Activated T-cell treated with anti-CD3 and anti-CD28 coated beads, Interleukin-2, amount 50 U/mL, for 24 hours (primary cell): ENCODE measurements at regions not wholly inside any gene's neighbourhood (a gene's known extent, or its start where the extent isn't known, plus 50 kb on each side); places are given as distances from the start of the nearest gene placed in this dataset.
"Not testable (repeated sequence)": the region's sequence is repeated elsewhere in the genome, so short reads cannot be mapped to it uniquely, and the experiment has no call there.

Source experiments
- DNase-seq: peaks from one replicate; pipeline ENCODE4 v3.0.0-alpha.2; 2020
- H3K27ac Mint-ChIP-seq: 2 replicates; pipeline ENCODE4 v1.8.0; 2020; ENCODE audit warnings: mild to moderate bottlenecking, mixed read lengths
- H3K27me3 Mint-ChIP-seq: 2 replicates; pipeline ENCODE4 v1.8.0; 2020; ENCODE audit warnings: mixed read lengths
- H3K36me3 Mint-ChIP-seq: 2 replicates; pipeline ENCODE4 v1.8.0; 2020; ENCODE audit warnings: low read depth, mixed read lengths
- H3K4me1 Mint-ChIP-seq: 2 replicates; pipeline ENCODE4 v1.8.0; 2020; ENCODE audit warnings: low read depth, mixed read lengths
- H3K4me3 Mint-ChIP-seq: 2 replicates; pipeline ENCODE4 v1.8.0; 2020; ENCODE audit warnings: mild to moderate bottlenecking, moderate library complexity, mixed read lengths
- H3K9me3 Mint-ChIP-seq: 2 replicates; pipeline ENCODE4 v1.8.0; 2020; ENCODE audit warnings: mixed read lengths

GRCh38 chr10:9339716-9340115 lies 1285.2 kb downstream of the GATA3 start:
- no peak for DNase-seq
- Mint-ChIP-seq H3K4me1 (no peaks in the 10 kb centered on the region), H3K4me3 (no peak overlapping the region), H3K9me3 (no peaks in the 10 kb centered on the region), H3K36me3 (no peaks in the 10 kb centered on the region), H3K27me3 (peaks cover 5% of the 10 kb centered on the region), H3K27ac (no peak overlapping the region)

- Mint-ChIP-seq H3K9me3 (peaks cover 8% of the 10 kb centered on the region), H3K27me3 (no peaks in the 10 kb centered on the region), H3K36me3 (no peaks in the 10 kb centered on the region), H3K4me1 (peaks cover 8% of the 10 kb centered on the region), H3K4me3 (no peak overlapping the region), H3K27ac (no peak overlapping the region)
- DNase-seq, result no peak
Observed at GRCh38 chr10:9342885-9343570, 1288.5 kb downstream of the GATA3 start.

- not testable (repeated sequence) for H3K4me3 Mint-ChIP-seq, H3K27ac Mint-ChIP-seq, H3K27me3 Mint-ChIP-seq, DNase-seq, H3K4me1 Mint-ChIP-seq, H3K36me3 Mint-ChIP-seq, H3K9me3 Mint-ChIP-seq
Observed at GRCh38 chr10:9347933-9348332, 1293.4 kb downstream of the GATA3 start.

- Mint-ChIP-seq H3K4me1 (peaks cover 7% of the 10 kb centered on the region), H3K27me3 (peaks cover 9% of the 10 kb centered on the region)
Observed at GRCh38 chr10:9357471-9357870, 1303.0 kb downstream of the GATA3 start.

GRCh38 chr10:9362721-9363120 lies 1308.2 kb downstream of the GATA3 start:
- H3K9me3 Mint-ChIP-seq, result no peaks in the 10 kb centered on the region
- H3K4me1 Mint-ChIP-seq, result peaks cover 17% of the 10 kb centered on the region
- no peak overlapping the region for H3K4me3 Mint-ChIP-seq
- peak overlapping the region; percentile 37 for H3K27ac Mint-ChIP-seq
- H3K36me3 Mint-ChIP-seq, result no peaks in the 10 kb centered on the region
- no peak for DNase-seq
- no peaks in the 10 kb centered on the region for H3K27me3 Mint-ChIP-seq

More at GRCh38 chr10:9357471-9357870, 1303.0 kb downstream of the GATA3 start:
- no peak overlapping the region for H3K4me3 Mint-ChIP-seq
- H3K9me3 Mint-ChIP-seq, result peaks cover 3% of the 10 kb centered on the region
- no peak for DNase-seq
- no peaks in the 10 kb centered on the region for H3K36me3 Mint-ChIP-seq
- no peak overlapping the region for H3K27ac Mint-ChIP-seq

- no peaks in the 10 kb centered on the region for H3K36me3 Mint-ChIP-seq
- no peak overlapping the region for H3K4me3 Mint-ChIP-seq
- DNase-seq, result no peak
- H3K27ac Mint-ChIP-seq, result no peak overlapping the region
- H3K9me3 Mint-ChIP-seq, result no peaks in the 10 kb centered on the region
- H3K27me3 Mint-ChIP-seq, result peaks cover 25% of the 10 kb centered on the region
- H3K4me1 Mint-ChIP-seq, result no peaks in the 10 kb centered on the region
Observed at GRCh38 chr10:9379183-9379582, 1324.7 kb downstream of the GATA3 start.

GRCh38 chr10:9381733-9382532 lies 1327.4 kb downstream of the GATA3 start:
- no peak overlapping the region for H3K4me3 Mint-ChIP-seq
- H3K36me3 Mint-ChIP-seq, result no peaks in the 10 kb centered on the region
- no peak overlapping the region for H3K27ac Mint-ChIP-seq
- H3K27me3 Mint-ChIP-seq, result peaks cover 36% of the 10 kb centered on the region
- no peak for DNase-seq
- H3K4me1 Mint-ChIP-seq, result no peaks in the 10 kb centered on the region
- no peaks in the 10 kb centered on the region for H3K9me3 Mint-ChIP-seq

- Mint-ChIP-seq H3K27me3 (peaks cover 36% of the 10 kb centered on the region), H3K4me3 (no peak overlapping the region), H3K9me3 (no peaks in the 10 kb centered on the region), H3K27ac (no peak overlapping the region), H3K36me3 (no peaks in the 10 kb centered on the region), H3K4me1 (no peaks in the 10 kb centered on the region)
- DNase-seq, result no peak
Observed at GRCh38 chr10:9382533-9382866, 1328.0 kb downstream of the GATA3 start.

- H3K27me3 Mint-ChIP-seq, result peaks cover 27% of the 10 kb centered on the region
- no peak overlapping the region for H3K27ac Mint-ChIP-seq
- H3K9me3 Mint-ChIP-seq, result no peaks in the 10 kb centered on the region
- H3K4me1 Mint-ChIP-seq, result peaks cover 2% of the 10 kb centered on the region
- no peak for DNase-seq
- no peaks in the 10 kb centered on the region for H3K36me3 Mint-ChIP-seq
- H3K4me3 Mint-ChIP-seq, result no peak overlapping the region
Observed at GRCh38 chr10:9390516-9390915, 1336.0 kb downstream of the GATA3 start.

- Mint-ChIP-seq H3K36me3 (no peaks in the 10 kb centered on the region), H3K27me3 (peaks cover 16% of the 10 kb centered on the region), H3K4me3 (no peak overlapping the region), H3K27ac (no peak overlapping the region), H3K4me1 (peaks cover 3% of the 10 kb centered on the region), H3K9me3 (no peaks in the 10 kb centered on the region)
- no peak for DNase-seq
Observed at GRCh38 chr10:9399275-9399983, 1344.9 kb downstream of the GATA3 start.

- H3K27ac Mint-ChIP-seq, H3K4me1 Mint-ChIP-seq, H3K9me3 Mint-ChIP-seq, DNase-seq, H3K27me3 Mint-ChIP-seq, H3K36me3 Mint-ChIP-seq, H3K4me3 Mint-ChIP-seq: not testable (repeated sequence)
Observed at GRCh38 chr10:9402067-9402466, 1347.6 kb downstream of the GATA3 start.

- not testable (repeated sequence) for H3K36me3 Mint-ChIP-seq, H3K4me3 Mint-ChIP-seq, H3K4me1 Mint-ChIP-seq, DNase-seq, H3K27ac Mint-ChIP-seq, H3K9me3 Mint-ChIP-seq, H3K27me3 Mint-ChIP-seq
Observed at GRCh38 chr10:9402507-9403195, 1348.2 kb downstream of the GATA3 start.

GRCh38 chr10:9407201-9407600 lies 1352.7 kb downstream of the GATA3 start:
- not testable (repeated sequence) for H3K36me3 Mint-ChIP-seq, H3K4me3 Mint-ChIP-seq, H3K27ac Mint-ChIP-seq, DNase-seq, H3K4me1 Mint-ChIP-seq, H3K27me3 Mint-ChIP-seq, H3K9me3 Mint-ChIP-seq

GRCh38 chr10:9416331-9416730 lies 1361.8 kb downstream of the GATA3 start:
- H3K4me3 Mint-ChIP-seq, result no peak overlapping the region
- no peaks in the 10 kb centered on the region for H3K4me1 Mint-ChIP-seq
- no peaks in the 10 kb centered on the region for H3K9me3 Mint-ChIP-seq
- DNase-seq, result no peak
- no peaks in the 10 kb centered on the region for H3K27me3 Mint-ChIP-seq
- H3K36me3 Mint-ChIP-seq, result no peaks in the 10 kb centered on the region
- no peak overlapping the region for H3K27ac Mint-ChIP-seq
